ENCODE measurements at regions not wholly inside any gene's neighbourhood (a gene's known extent, or its start where the extent isn't known, plus 50 kb on each side); places are given as distances from the start of the nearest gene placed in this dataset.
A peak's percentile ranks its signal among the peaks of the same experiment; 100 is the strongest.
"Not testable (repeated sequence)": the region's sequence is repeated elsewhere in the genome, so short reads cannot be mapped to it uniquely, and the experiment has no call there.

DNA sequence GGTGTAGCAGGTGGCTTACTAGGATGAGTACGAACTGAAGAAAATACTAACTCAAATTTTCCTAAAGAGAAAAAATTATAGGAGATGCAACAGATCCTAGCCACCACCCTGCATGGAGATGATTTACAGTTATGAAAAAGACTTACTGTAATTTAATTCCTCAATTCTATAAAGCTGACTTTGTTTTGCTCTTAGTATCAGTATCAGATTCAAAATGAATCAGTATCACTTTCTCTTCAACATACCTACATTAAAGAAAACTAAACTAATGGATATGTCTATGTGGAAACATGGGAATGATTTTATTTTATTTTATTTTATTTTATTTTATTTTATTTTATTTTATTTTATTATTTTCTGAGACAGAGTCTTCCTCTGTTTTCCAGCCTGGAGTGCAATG, 525.8 kb downstream of the NLGN4X start:
- no peak for DNase-seq

DNA sequence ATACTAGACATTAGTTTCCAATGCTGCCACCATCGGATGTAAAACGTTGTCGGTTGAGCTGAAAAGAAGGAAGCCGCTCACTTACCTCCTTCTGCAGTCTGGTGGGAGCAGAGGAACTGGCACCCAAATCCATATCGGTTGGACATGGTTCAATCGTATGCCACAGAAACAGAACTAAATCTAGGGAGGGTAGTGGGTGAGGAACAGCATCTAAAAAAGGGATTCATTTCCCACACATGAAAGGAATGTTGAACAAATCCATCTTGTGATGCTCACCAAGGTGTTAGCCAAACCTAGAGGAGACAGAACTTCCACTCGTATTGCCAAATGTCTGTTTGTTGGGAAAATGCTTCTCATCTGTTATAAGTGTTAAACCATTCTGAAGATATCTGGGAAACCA, 532.7 kb downstream of the NLGN4X start:
- no peak for DNase-seq

DNA sequence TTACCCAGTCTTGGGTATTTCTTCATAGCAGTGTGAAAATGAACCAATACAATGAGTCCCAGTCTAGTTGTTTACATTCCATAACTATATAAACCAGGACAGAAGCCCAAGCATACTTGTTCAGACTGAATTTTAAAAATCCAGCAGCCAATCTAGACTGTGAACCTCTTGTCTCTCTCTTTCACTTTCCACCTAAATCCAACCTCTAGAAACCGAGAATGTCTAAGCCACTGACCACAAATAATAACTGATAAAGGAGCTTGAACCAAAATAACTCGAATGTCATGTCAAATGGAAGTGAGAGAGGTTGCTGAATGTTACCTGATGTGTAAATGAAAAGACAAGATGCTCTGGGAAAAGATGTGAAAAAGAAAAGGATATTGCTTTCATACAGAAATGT, 544.7 kb downstream of the NLGN4X start:
- DNase-seq, result no peak

GRCh38 chrX:5681159-5681558, 547.5 kb downstream of the NLGN4X start:
- no peak for DNase-seq

- no peak for DNase-seq
Measured at GRCh38 chrX:5674036-5674435, 554.6 kb downstream of the NLGN4X start.

DNA sequence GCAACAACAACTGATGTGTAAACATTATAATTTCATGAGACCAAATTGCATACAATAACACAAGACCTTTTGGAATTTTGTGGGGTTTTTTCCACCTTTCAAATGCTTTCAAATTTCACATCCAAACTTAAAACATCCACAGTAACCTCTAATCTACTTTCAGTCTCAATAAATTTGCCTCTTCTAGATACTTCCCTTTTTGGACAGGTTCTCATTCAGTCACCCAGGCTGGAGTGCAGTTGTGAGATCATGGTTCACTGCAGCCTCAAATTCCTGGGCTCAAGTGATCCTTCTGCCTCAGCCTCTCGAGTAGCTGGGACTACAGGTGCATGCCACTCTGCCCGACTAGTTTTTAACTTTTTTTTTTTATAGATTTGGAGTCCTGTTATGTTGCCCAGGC, 556.6 kb downstream of the NLGN4X start:
- DNase-seq, result no peak

DNA sequence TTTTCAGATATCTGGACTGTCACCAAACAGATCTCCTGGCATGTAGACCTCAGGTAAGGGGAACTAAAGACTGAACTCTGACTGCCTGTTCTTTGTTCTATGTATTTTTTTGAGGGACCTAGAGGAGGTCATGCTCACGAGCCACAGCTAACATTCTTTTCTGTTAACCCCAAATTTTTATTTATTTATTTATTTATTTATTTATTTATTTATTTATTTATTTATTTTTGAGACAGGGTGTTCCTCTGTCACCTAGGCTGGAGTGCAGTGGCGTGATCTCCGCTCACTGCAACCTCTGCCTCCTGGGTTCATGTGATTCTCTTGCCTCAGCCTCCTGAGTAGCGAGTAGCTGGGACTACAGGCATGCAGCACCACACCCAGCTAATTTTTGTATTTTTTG, 562.0 kb downstream of the NLGN4X start:
- not testable (repeated sequence) for DNase-seq

DNA sequence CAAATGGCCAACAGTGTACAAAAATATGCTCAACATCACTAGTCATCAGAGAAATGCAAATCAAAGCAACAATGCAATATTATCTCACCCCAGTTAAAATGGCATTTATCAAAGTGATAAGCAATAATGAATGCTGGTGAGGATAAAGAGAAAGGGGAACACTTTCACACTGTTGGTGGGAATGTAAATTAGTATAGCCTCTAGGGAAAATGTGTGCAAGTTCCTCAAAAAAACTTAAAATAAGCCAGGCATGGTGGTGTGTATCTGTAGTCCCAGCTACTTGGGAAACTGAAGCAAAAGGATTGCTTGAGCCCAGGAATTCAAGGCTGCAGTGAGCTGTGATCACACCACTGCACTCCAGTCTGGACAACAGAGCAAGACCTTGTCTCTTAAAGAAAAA, 572.1 kb downstream of the NLGN4X start:
- DNase-seq, result no peak

- DNase-seq, result no peak
Measured at GRCh38 chrX:5650904-5651303, 577.8 kb downstream of the NLGN4X start.

DNA sequence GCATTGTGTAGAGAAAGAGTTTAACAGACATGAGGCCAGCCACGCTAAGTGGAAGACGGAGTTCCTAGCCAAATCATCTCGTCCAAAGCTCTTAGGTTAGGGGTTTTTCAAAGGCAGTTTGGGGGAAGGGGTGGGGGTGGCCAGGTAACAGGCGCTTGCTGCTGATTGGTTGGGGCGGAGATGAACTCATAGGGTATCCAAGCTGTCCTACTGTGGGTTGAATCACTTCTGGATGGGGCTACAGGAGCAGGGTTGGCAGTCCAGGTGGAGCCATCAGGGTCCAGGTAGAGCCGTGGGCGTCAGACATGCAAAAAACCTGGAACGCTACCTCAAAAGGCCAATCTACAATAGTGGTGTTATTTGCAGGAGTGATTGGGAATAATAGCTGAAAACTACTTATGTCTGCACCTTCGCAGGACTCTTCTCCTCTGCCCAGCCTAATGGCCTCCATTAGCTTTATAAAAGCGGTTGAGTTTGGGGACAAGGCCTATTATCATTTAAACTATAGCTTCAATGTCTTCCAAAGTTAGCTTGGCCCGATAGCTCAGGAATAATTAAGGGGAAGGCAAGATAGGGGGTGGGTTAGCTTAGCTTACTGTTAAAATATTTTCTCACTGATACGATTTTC, 579.6 kb downstream of the NLGN4X start:
- DNase-seq, result no peak

DNA sequence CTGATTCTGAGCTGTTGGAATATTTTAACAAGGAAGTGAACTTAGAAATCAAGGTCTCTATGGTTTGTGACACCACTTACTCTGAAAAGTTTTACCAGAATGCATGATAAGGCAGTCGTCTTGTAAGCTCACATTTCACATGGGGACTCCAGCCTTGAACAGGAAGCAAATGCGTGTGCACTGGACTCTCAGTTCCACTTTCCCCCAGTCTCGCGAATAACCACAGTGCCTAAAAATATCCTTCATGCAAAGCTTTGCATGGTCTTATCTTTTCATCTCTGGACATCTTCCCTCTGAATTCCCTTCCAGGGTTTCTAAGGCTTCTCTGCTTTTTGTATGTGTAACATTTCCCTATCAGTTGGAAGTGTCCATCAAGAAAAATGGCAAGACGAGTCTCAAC, 581.8 kb downstream of the NLGN4X start:
- DNase-seq, result peak in 9 of 56 donors; percentile 0 to 36 (median 1)

DNA sequence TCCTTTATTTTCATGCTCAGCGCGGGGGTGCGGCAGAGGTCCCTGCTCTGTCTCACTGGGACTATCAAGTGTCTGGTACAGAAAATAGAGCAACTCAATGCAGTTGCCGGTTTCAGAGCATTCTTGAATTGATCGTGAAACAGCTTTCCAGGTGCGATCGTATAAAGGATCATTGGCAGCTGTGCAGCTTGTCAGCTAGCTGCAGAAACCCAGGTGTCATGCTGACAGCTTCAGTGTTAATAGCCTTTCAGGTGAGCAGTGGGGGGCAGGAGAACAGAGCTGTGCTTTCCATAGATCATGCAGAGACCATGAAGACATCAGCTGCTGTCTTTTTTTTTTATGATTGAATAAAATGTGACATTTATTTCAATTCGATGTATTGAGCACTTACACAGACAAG, 583.9 kb downstream of the NLGN4X start:
- no peak for DNase-seq

DNA sequence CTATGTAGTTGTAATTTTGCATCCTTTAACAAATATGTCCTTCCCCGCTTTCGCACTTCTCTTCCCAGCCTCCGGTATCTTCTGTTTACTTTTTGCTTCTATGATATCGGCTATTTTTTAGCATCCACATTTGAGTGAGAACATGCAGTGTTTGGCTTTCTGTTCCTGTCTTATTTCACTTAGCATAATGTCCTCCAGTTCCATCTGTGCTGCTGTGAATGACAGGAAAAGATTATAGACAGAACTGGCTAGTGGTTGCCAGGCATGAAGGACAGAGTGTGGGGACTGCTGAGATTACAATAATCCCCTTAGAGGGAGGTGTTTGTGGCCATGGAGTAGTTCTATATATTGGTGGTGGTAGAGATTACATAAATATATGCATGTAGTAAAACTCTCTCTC, 588.6 kb downstream of the NLGN4X start:
- no peak for DNase-seq

- DNase-seq, result no peak
Measured at GRCh38 chrX:5638572-5638971, 590.1 kb downstream of the NLGN4X start.

- no peak for DNase-seq
Measured at GRCh38 chrX:5632887-5633286, 595.8 kb downstream of the NLGN4X start.

DNA sequence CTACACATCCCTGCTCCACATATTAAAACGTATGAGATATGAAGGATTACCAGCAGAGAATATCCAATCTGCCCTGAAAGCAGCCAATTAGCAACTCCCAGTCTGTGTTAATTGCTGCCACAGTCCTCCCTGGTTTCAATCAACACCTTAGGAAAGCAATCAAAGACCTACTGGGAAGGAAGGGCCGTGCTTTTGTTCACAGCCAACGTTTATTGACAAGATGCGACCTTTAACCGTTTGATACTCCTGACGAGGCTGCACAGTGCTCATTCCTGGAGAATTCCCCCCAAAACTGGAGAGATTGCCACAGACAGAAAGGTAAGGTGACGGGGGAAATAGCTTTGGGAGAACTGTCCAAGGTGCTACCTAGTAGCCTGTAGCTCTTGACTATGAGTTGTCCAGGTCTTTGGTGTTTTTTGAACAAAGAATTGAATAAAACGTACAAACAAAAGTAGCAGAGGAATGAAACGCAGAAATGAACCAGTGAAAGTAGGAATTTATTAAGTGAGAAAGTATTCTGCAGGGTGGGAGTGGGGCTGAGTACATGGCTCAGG, 596.5 kb downstream of the NLGN4X start:
- no peak for DNase-seq

DNA sequence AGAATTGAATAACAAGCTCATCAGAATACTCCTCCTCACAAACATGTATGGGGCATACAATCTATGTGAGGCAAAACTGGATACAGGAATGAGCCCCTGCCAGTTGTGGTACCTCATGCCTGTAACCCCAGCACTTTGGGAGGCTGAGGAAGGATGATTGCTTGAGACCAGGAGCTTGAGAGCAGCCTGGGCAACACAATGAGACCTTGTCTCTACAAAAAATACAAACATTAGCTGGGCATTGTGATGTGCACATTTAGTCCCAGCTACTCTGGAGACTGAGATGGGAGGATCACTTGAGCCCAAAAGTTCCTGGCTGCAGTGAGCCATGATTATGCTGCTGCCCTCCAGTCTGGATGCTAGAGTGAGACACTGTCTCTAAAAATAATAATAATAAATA, 611.0 kb downstream of the NLGN4X start:
- DNase-seq, result peak in 18 of 56 donors; percentile 0 to 43 (median 2)

DNA sequence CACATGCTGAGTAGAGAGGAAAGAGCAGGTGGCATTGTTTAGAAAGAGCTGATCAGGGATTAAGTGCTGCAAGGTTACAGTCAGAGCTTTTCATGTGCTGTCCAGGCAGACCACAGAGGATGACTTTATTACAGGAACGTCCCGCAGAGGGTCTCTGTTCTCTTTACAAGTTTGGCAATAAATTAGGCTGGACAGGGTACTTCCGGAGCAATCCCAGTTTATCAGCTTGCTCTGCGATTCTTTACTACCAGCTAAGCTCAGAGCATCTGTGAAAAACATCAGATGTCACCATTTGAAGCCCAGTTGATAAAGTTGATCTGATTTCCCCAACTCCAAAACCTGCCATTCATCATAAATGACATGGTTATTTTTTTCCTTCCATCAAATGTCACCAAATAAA, 633.1 kb downstream of the NLGN4X start:
- no peak for DNase-seq

DNA sequence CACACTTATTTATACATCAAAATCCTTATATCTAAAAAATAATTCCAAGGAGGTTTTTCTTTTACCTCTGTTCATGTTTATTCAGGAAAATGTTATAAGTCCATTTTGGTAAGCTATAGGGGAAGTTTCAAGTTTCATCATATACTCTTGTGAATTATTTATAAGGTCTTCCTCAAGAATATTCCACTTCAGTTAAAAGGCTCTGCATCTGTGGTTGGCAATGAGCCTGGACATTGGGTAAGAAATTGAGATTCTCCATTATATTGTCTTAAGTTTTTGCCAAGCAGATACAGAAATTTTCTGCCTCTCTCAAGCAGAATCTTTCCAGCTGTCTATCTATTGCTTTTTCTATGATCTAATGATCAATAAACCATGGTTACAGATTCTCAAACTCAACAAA, 641.9 kb downstream of the NLGN4X start:
- no peak for DNase-seq

GRCh38 chrX:5575407-5575806, 653.3 kb downstream of the NLGN4X start:
- no peak for DNase-seq

- DNase-seq, result no peak
Measured at GRCh38 chrX:5568934-5569333, 659.7 kb downstream of the NLGN4X start.

DNA sequence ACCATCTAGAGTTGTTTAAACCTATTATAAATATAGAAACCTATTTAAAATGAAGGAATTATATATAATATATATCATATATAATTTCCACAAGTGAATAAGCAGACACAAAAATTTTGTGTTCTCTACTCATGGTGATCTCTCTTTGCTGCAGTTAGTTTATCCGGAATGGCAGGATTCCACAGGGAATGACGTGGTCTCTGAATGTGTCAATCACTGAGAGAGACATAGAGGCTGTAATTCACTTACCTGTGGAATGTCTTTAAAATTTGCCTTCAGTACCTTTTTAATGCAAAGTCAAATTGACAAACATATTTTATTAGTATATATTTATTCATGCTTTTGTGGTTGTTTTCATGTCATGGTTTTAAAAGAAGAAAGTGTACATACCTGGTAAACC, 669.3 kb downstream of the NLGN4X start:
- no peak for DNase-seq

DNA sequence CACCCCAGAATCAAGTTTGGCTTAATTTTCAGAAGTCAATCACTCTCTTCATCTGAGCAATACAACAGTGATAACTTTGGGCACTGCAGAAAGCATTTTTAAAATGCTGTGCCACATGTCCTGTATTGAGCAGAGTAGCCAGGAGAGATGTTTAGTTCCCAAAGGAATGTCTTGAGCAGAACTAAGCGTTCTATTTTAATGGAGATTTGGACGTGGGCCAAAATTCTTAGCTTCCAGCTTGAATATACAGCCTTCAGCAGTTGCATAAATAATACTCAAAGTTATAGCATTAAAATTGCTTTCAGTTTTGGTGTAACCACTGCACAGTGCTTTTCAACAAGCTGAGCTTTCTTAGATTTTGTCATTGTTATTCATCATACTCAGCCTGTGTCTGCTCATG, 679.2 kb downstream of the NLGN4X start:
- DNase-seq, result no peak

DNA sequence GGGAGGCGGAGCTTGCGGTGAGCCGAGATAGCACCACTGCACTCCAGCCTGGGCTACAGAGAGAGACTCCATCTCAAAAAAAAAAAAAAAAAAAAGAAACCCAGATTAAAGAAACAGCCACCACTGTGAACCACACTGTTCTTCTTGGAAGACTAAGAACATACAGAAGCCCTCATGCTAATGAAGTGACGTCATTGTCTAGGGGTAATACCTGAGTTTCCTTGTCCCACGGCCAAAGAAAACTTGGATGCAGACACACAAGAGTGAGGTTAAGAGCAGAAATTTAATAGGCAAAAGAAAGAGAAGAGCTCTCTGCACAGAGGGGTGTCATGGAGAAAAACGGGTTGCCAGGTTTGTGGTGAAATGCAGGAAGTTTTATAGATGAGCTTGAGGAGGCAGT, 691.6 kb downstream of the NLGN4X start:
- DNase-seq, result no peak
